Kidney epithelial cell (primary cell): ENCODE measurements at regions not wholly inside any gene's neighbourhood (a gene's known extent, or its start where the extent isn't known, plus 50 kb on each side); places are given as distances from the start of the nearest gene placed in this dataset.
"Not testable (repeated sequence)": the region's sequence is repeated elsewhere in the genome, so short reads cannot be mapped to it uniquely, and the experiment has no call there.

Experiments used
- DNase-seq: peaks from one replicate; pipeline ENCODE4 v3.0.0-alpha.2; 2010; ENCODE audit warnings: low read depth
- H3K27me3 ChIP-seq: 2 replicates; pipeline ENCODE4 v1.6.0; 2011; ENCODE audit warnings: low read length; ENCODE audit not compliant: control insufficient read depth, insufficient read depth
- H3K36me3 ChIP-seq: 2 replicates; pipeline ENCODE4 v1.5.1; 2011; ENCODE audit warnings: low read length; ENCODE audit not compliant: control insufficient read depth, insufficient read depth
- H3K4me3 ChIP-seq: 2 replicates; pipeline ENCODE4 v1.5.1; 2011; ENCODE audit warnings: low read depth, mild to moderate bottlenecking, control low read depth, low read length
- CTCF ChIP-seq: IDR thresholded peaks from 2 replicates; pipeline ENCODE4 v1.5.1; 2011; ENCODE audit warnings: mild to moderate bottlenecking, moderate library complexity, low read length, control low read depth, inconsistent platforms; ENCODE audit not compliant: insufficient read depth, poor library complexity, severe bottlenecking

GRCh38 chr7:39832519-39833085 is 117.5 kb upstream of the CDK13 start:
- Histone ChIP-seq H3K4me3 (no peak overlapping the region), H3K36me3 (no peaks in the 10 kb centered on the region), H3K27me3 (peaks cover 8% of the 10 kb centered on the region)
- no peak for TF ChIP-seq CTCF
- no peak for DNase-seq

GRCh38 chr7:39833180-39833799 is 116.8 kb upstream of the CDK13 start:
- not testable (repeated sequence) for H3K27me3 ChIP-seq, H3K36me3 ChIP-seq, DNase-seq
- peak overlapping the region; percentile 37 for H3K4me3 ChIP-seq

GRCh38 chr7:39833865-39834634 is 116.0 kb upstream of the CDK13 start:
- peak overlapping the region; percentile 37 for H3K4me3 ChIP-seq
- not testable (repeated sequence) for H3K27me3 ChIP-seq

GRCh38 chr7:39838326-39838725 is 111.7 kb upstream of the CDK13 start:
- no peak overlapping the region for H3K4me3 ChIP-seq
- DNase-seq = peak; percentile 44
- H3K27me3 ChIP-seq = peaks cover 8% of the 10 kb centered on the region
- no peak for TF ChIP-seq CTCF
- no peaks in the 10 kb centered on the region for H3K36me3 ChIP-seq

More at GRCh38 chr7:39833865-39834634, 116.0 kb upstream of the CDK13 start:
- DNase-seq, H3K36me3 ChIP-seq: not testable (repeated sequence)

- Histone ChIP-seq H3K36me3 (no peaks in the 10 kb centered on the region), H3K4me3 (no peak overlapping the region), H3K27me3 (no peaks in the 10 kb centered on the region)
- DNase-seq = no peak
- TF ChIP-seq CTCF = no peak
Measured at GRCh38 chr7:39845006-39845405, 105.0 kb upstream of the CDK13 start.

GRCh38 chr7:39847227-39847626 is 102.8 kb upstream of the CDK13 start:
- no peak for TF ChIP-seq CTCF
- Histone ChIP-seq H3K36me3 (no peaks in the 10 kb centered on the region), H3K4me3 (no peak overlapping the region), H3K27me3 (no peaks in the 10 kb centered on the region)
- DNase-seq = no peak
